NCI-H748 (cell line): ENCODE measurements at regions not wholly inside any gene's neighbourhood (a gene's known extent, or its start where the extent isn't known, plus 50 kb on each side); places are given as distances from the start of the nearest gene placed in this dataset.

Experiments
- DNase-seq: peaks from one replicate; lab custom pipeline; 2025; ENCODE audit not compliant: unreplicated experiment; lab: John Stamatoyannopoulos, UW

GRCh38 chr15:81869161-81869954 lies 176.5 kb downstream of the MEX3B start:
- peak; percentile 8 for DNase-seq

- DNase-seq, result no peak
These were observed 179.8 kb downstream of the MEX3B start for GRCh38 chr15:81865850-81866537.

GRCh38 chr15:81863162-81863561 lies 182.7 kb downstream of the MEX3B start:
- DNase-seq, result no peak

GRCh38 chr15:81859737-81860516 lies 185.9 kb downstream of the MEX3B start:
- peak; percentile 89 for DNase-seq

- no peak for DNase-seq
These were observed 187.2 kb downstream of the MEX3B start for GRCh38 chr15:81858586-81858985.

GRCh38 chr15:81858136-81858535 lies 187.7 kb downstream of the MEX3B start:
- no peak for DNase-seq

GRCh38 chr15:81856634-81857026 lies 189.2 kb downstream of the MEX3B start:
- DNase-seq, result no peak

GRCh38 chr15:81856001-81856633 lies 189.7 kb downstream of the MEX3B start:
- DNase-seq, result no peak

GRCh38 chr15:81853150-81853748 lies 192.6 kb downstream of the MEX3B start:
- no peak for DNase-seq

- no peak for DNase-seq
These were observed 193.2 kb downstream of the MEX3B start for GRCh38 chr15:81852411-81853149.

GRCh38 chr15:81851757-81852156 lies 194.1 kb downstream of the MEX3B start:
- no peak for DNase-seq

- no peak for DNase-seq
These were observed 194.5 kb downstream of the MEX3B start for GRCh38 chr15:81851325-81851724.

GRCh38 chr15:81849289-81849688 lies 196.5 kb downstream of the MEX3B start:
- DNase-seq, result no peak

GRCh38 chr15:81848701-81849100 lies 197.1 kb downstream of the MEX3B start:
- DNase-seq, result no peak

- no peak for DNase-seq
These were observed 201.9 kb downstream of the MEX3B start for GRCh38 chr15:81843757-81844407.

GRCh38 chr15:81843226-81843625 lies 202.6 kb downstream of the MEX3B start:
- no peak for DNase-seq

- no peak for DNase-seq
These were observed 206.4 kb downstream of the MEX3B start for GRCh38 chr15:81839387-81839786.

GRCh38 chr15:81835731-81836130 lies 210.1 kb downstream of the MEX3B start:
- no peak for DNase-seq

GRCh38 chr15:81830520-81830919 lies 215.3 kb downstream of the MEX3B start:
- no peak for DNase-seq

- DNase-seq, result no peak
These were observed 215.9 kb downstream of the MEX3B start for GRCh38 chr15:81829918-81830317.
